ENCODE measurements at regions not wholly inside any gene's neighbourhood (a gene's known extent, or its start where the extent isn't known, plus 50 kb on each side); places are given as distances from the start of the nearest gene placed in this dataset.

GRCh38 chr20:48339986-48340882 lies 487.6 kb downstream of the PREX1 start:
- no peak overlapping the region for H3K4me3 ChIP-seq
- WGBS, 4 donors, result 73 to 81% (median 79%) methylated on average over 7 to 17 of the region's 17 CpGs
- peaks cover 0 to 3% (median 0%) of the 10 kb centered on the region in 12 donors for H3K9me3 ChIP-seq
- H3K4me1 ChIP-seq, result peaks cover 0 to 5% (median 0%) of the 10 kb centered on the region in 12 donors
- H3K36me3 ChIP-seq, result no peaks in the 10 kb centered on the region
- no peak for DNase-seq
- TF ChIP-seq CTCF (IDR thresholded peaks at IDR 0.05) (no peak), POLR2A (IDR thresholded peaks at IDR 0.05) (no peak)
- ATAC-seq, result no peak
- intact Hi-C loops (cut with DNase I), result no loop called here
- H3K27me3 ChIP-seq, result peaks cover 0 to 11% (median 0%) of the 10 kb centered on the region in 9 donors
- no peak overlapping the region for H3K27ac ChIP-seq

- peaks cover 0 to 3% (median 0%) of the 10 kb centered on the region in 12 donors for H3K9me3 ChIP-seq
- H3K36me3 ChIP-seq, result no peaks in the 10 kb centered on the region
- TF ChIP-seq CTCF (IDR thresholded peaks at IDR 0.05), result no peak
- TF ChIP-seq POLR2A (IDR thresholded peaks at IDR 0.05), result no peak
- 67 to 78% (median 70%) methylated on average over 12 to 13 of the region's 13 CpGs for WGBS, 4 donors
- intact Hi-C loops (cut with DNase I), result no loop called here
- no peak overlapping the region for H3K4me3 ChIP-seq
- peaks cover 0 to 5% (median 0%) of the 10 kb centered on the region in 12 donors for H3K4me1 ChIP-seq
- peaks cover 0 to 11% (median 0%) of the 10 kb centered on the region in 9 donors for H3K27me3 ChIP-seq
- DNase-seq (no peak), ATAC-seq (peak in 3 of 4 donors; percentile 45 to 67 (median 52))
- peak overlapping the region in 1 of 12 donors; percentile 43 for H3K27ac ChIP-seq
These were observed 488.4 kb downstream of the PREX1 start for GRCh38 chr20:48339190-48339985.

GRCh38 chr20:48338717-48339116 lies 489.1 kb downstream of the PREX1 start:
- DNase-seq, result no peak
- Histone ChIP-seq H3K4me3 (no peak overlapping the region), H3K27me3 (peaks cover 0 to 11% (median 0%) of the 10 kb centered on the region in 9 donors), H3K4me1 (peaks cover 0 to 5% (median 0%) of the 10 kb centered on the region in 12 donors), H3K27ac (peak overlapping the region in 1 of 12 donors; percentile 43), H3K9me3 (peaks cover 0 to 3% (median 0%) of the 10 kb centered on the region in 12 donors), H3K36me3 (no peaks in the 10 kb centered on the region)
- ATAC-seq, result no peak
- 71 to 82% (median 79%) methylated on average over 7 of the region's 7 CpGs for WGBS, 4 donors
- no peak for TF ChIP-seq CTCF (IDR thresholded peaks at IDR 0.05)
- no peak for TF ChIP-seq POLR2A (IDR thresholded peaks at IDR 0.05)
- intact Hi-C loops (cut with DNase I), result no loop called here

GRCh38 chr20:48336597-48336996 lies 491.2 kb downstream of the PREX1 start:
- Histone ChIP-seq H3K9me3 (peaks cover 0 to 3% (median 0%) of the 10 kb centered on the region in 12 donors), H3K4me1 (peaks cover 0 to 5% (median 0%) of the 10 kb centered on the region in 12 donors), H3K4me3 (no peak overlapping the region), H3K27me3 (peaks cover 0 to 6% (median 0%) of the 10 kb centered on the region in 9 donors), H3K36me3 (no peaks in the 10 kb centered on the region), H3K27ac (no peak overlapping the region)
- DNase-seq (no peak), ATAC-seq (no peak)
- 82 to 89% (median 86%) methylated on average over 6 of the region's 6 CpGs for WGBS, 4 donors
- TF ChIP-seq POLR2A (IDR thresholded peaks at IDR 0.05) (no peak), CTCF (IDR thresholded peaks at IDR 0.05) (no peak)
- intact Hi-C loops (cut with DNase I), result no loop called here
